H1 (cell line): ENCODE measurements at regions not wholly inside any gene's neighbourhood (a gene's known extent, or its start where the extent isn't known, plus 50 kb on each side); places are given as distances from the start of the nearest gene placed in this dataset.

Source experiments
- CHD7 ChIP-seq: fragments of 300-600 bp; sonication (generic); IDR thresholded peaks from 2 replicates; pipeline ENCODE4 v1.7.1; 2012; ENCODE audit warnings: low read length, moderate library complexity, mild to moderate bottlenecking, inconsistent platforms; ENCODE audit not compliant: insufficient replicate concordance
- CREB1 ChIP-seq: IDR thresholded peaks from 2 replicates; pipeline ENCODE4 v1.6.1; 2012; ENCODE audit warnings: inconsistent platforms
- HDAC2 ChIP-seq, 2 experiments: fragments of 300-600 bp in 1 of 2; sonication (generic) in 1 of 2; IDR thresholded peaks; 2 replicates each; pipeline ENCODE4 v1.6.1; 2011 to 2012; ENCODE audit warnings: low read depth in 2 of 2, low read length in 2 of 2, mild to moderate bottlenecking in 2 of 2, moderate library complexity in 2 of 2, borderline replicate concordance in 1 of 2, inconsistent platforms in 1 of 2
- JUND ChIP-seq: IDR thresholded peaks from 2 replicates; pipeline ENCODE4 v1.6.1; 2011; ENCODE audit warnings: mild to moderate bottlenecking, improper control_type of control experiment, low read length
- MAFK ChIP-seq: IDR thresholded peaks from 2 replicates; pipeline ENCODE4 v1.6.1; 2012; ENCODE audit warnings: low read depth, mild to moderate bottlenecking, improper control_type of control experiment, low read length
- NRF1 ChIP-seq: IDR thresholded peaks from 2 replicates; pipeline ENCODE4 v1.6.1; 2011; ENCODE audit warnings: mild to moderate bottlenecking, low read depth, low read length, improper control_type of control experiment
- SRF ChIP-seq: IDR thresholded peaks from 2 replicates; pipeline ENCODE4 v1.6.1; 2011; ENCODE audit warnings: mild to moderate bottlenecking, low read depth, low read length, moderate library complexity
- TAF7 ChIP-seq: optimal IDR thresholded peaks from 2 replicates; pipeline ENCODE3; 2011; ENCODE audit warnings: low read depth, mild to moderate bottlenecking, inconsistent platforms, low read length, moderate library complexity, borderline replicate concordance
- ZNF274 ChIP-seq: IDR thresholded peaks from 2 replicates; pipeline ENCODE4 v1.7.0; 2012; ENCODE audit warnings: low read length, borderline replicate concordance; ENCODE audit errors: extremely low read depth

GRCh38 chr15:35974052-35974451 lies 428.1 kb upstream of the DPH6 start (continued):
- TF ChIP-seq CHD7 = no peak
- no peak for TF ChIP-seq ZNF274
- no peak for TF ChIP-seq TAF7
- no peak for TF ChIP-seq CREB1
- no peak for TF ChIP-seq NRF1
- TF ChIP-seq JUND = no peak
- TF ChIP-seq HDAC2 (IDR thresholded peaks at IDR 0.05; ENCODE audit: borderline replicate concordance in 1 of 2, low read depth in 2 of 2, low read length in 2 of 2) = no peak
- TF ChIP-seq SRF = no peak
- no peak for TF ChIP-seq MAFK
